MCF 10A (cell line): ENCODE measurements at regions not wholly inside any gene's neighbourhood (a gene's known extent, or its start where the extent isn't known, plus 50 kb on each side); places are given as distances from the start of the nearest gene placed in this dataset.

Source experiments
- BruUV-seq: library from RNA; stranded (reverse); fragments of 400-500 nt; replicated peaks from 2 replicates; lab custom pipeline; 2021; lab: Mats Ljungman, UMichigan
- CTCF ChIA-PET: fragments of 300-600 bp; sonication (Branson Sonifier 250); formaldehyde crosslinking; extraction: SDS; loops from one replicate; lab custom pipeline; 2021; ENCODE audit warnings: antibody characterized with exemption, inconsistent platforms; lab: Yijun Ruan, JAX
- POLR2A ChIA-PET: fragments of 300-600, 350-650 bp; sonication (Branson Sonifier 250); formaldehyde crosslinking; extraction: SDS; loops from one replicate; lab custom pipeline; 2020; ENCODE audit warnings: antibody characterized with exemption, inconsistent platforms; lab: Yijun Ruan, JAX
- DNase-seq: peaks from one replicate; pipeline ENCODE4 v3.0.0-alpha.2; 2018; ENCODE audit not compliant: unreplicated experiment
- H3K27ac Mint-ChIP-seq: one replicate; pipeline ENCODE4 v1.8.0; 2022; ENCODE audit warnings: mild to moderate bottlenecking, low read depth, mixed read lengths; ENCODE audit not compliant: unreplicated experiment
- H3K27me3 Mint-ChIP-seq: one replicate; pipeline ENCODE4 v1.8.0; 2022; ENCODE audit warnings: mixed read lengths; ENCODE audit not compliant: insufficient read depth, unreplicated experiment
- H3K36me3 Mint-ChIP-seq: one replicate; pipeline ENCODE4 v1.8.0; 2022; ENCODE audit warnings: mild to moderate bottlenecking, moderate library complexity, mixed read lengths; ENCODE audit not compliant: insufficient read depth, unreplicated experiment
- H3K4me1 Mint-ChIP-seq: one replicate; pipeline ENCODE4 v1.8.0; 2022; ENCODE audit warnings: mixed read lengths; ENCODE audit not compliant: insufficient read depth, unreplicated experiment
- H3K4me3 Mint-ChIP-seq: one replicate; pipeline ENCODE4 v1.8.0; 2022; ENCODE audit warnings: mild to moderate bottlenecking, moderate library complexity, mixed read lengths; ENCODE audit not compliant: unreplicated experiment
- H3K9me3 Mint-ChIP-seq: one replicate; pipeline ENCODE4 v1.8.0; 2022; ENCODE audit warnings: mixed read lengths; ENCODE audit not compliant: unreplicated experiment
- CTCF ChIP-seq: fragments of 200-600 bp; IDR thresholded peaks from one replicate; pipeline ENCODE4 v1.8.0; 2022; ENCODE audit warnings: antibody characterized with exemption, mild to moderate bottlenecking; ENCODE audit not compliant: unreplicated experiment
- intact Hi-C: fragments of 100-400 bp; cut with micrococcal nuclease; formaldehyde crosslinking; loops from 2 replicates; pipeline ENCODE4 v1.14.1; 2022

GRCh38 chr1:199792874-199793273 lies 234.6 kb upstream of the NR5A2 start:
- ChIA-PET POLR2A (interaction anchor here (1.0 to 2.5 kb wide), 2 partner anchors 13 to 18 kb away, joined by 3 to 10 read pairs; no protein-coding TSS in a partner anchor), CTCF (no interaction called here)
- no peak for DNase-seq
- no peaks in the 10 kb centered on the region for H3K27me3 Mint-ChIP-seq
- no peak for TF ChIP-seq CTCF
- no peak overlapping the region for H3K4me3 Mint-ChIP-seq
- BruUV-seq, result no TSS peak
- no peaks in the 10 kb centered on the region for H3K9me3 Mint-ChIP-seq
- no peak overlapping the region for H3K27ac Mint-ChIP-seq
- intact Hi-C loops, result no loop called here
- H3K36me3 Mint-ChIP-seq, result peaks cover 5% of the 10 kb centered on the region
- H3K4me1 Mint-ChIP-seq, result peaks cover 19% of the 10 kb centered on the region

GRCh38 chr1:199794105-199794863 lies 233.2 kb upstream of the NR5A2 start:
- ChIA-PET POLR2A (interaction anchor here (0.6 to 1.9 kb wide), 12 partner anchors 10 to 408 kb away, joined by 3 to 8 read pairs (median 4); no protein-coding TSS in a partner anchor), CTCF (interaction anchor here (0.6 to 1.4 kb wide), 4 partner anchors 43 to 579 kb away, joined by 3 to 4 read pairs (median 4); no protein-coding TSS in a partner anchor)
- intact Hi-C loops, result no loop called here
- peaks cover 19% of the 10 kb centered on the region for H3K4me1 Mint-ChIP-seq
- H3K27ac Mint-ChIP-seq, result peak overlapping the region; percentile 75
- H3K27me3 Mint-ChIP-seq, result no peaks in the 10 kb centered on the region
- no TSS peak for BruUV-seq
- H3K36me3 Mint-ChIP-seq, result peaks cover 5% of the 10 kb centered on the region
- H3K4me3 Mint-ChIP-seq, result peak overlapping the region; percentile 18
- no peak for TF ChIP-seq CTCF
- no peaks in the 10 kb centered on the region for H3K9me3 Mint-ChIP-seq
- DNase-seq, result peak; percentile 40

GRCh38 chr1:199799116-199799515 lies 228.4 kb upstream of the NR5A2 start:
- no TSS peak for BruUV-seq
- TF ChIP-seq CTCF, result no peak

GRCh38 chr1:199804526-199804925 lies 223.0 kb upstream of the NR5A2 start:
- H3K4me1 Mint-ChIP-seq, result no peaks in the 10 kb centered on the region
- no peak overlapping the region for H3K27ac Mint-ChIP-seq
- H3K4me3 Mint-ChIP-seq, result no peak overlapping the region
- no TSS peak for BruUV-seq
- no peaks in the 10 kb centered on the region for H3K9me3 Mint-ChIP-seq
- H3K27me3 Mint-ChIP-seq, result no peaks in the 10 kb centered on the region
- TF ChIP-seq CTCF, result no peak
- intact Hi-C loops, result no loop called here
- ChIA-PET POLR2A (interaction anchor here (0.6 to 1.5 kb wide), 5 partner anchors 13 to 38 kb away, joined by 3 to 5 read pairs (median 3); no protein-coding TSS in a partner anchor), CTCF (interaction anchor here (0.6 kb wide), 1 partner anchor 9 kb away, joined by 3 read pairs; no protein-coding TSS in a partner anchor)
- no peaks in the 10 kb centered on the region for H3K36me3 Mint-ChIP-seq
- DNase-seq, result no peak

More at GRCh38 chr1:199799116-199799515, 228.4 kb upstream of the NR5A2 start:
- Mint-ChIP-seq H3K9me3 (no peaks in the 10 kb centered on the region), H3K36me3 (peaks cover 5% of the 10 kb centered on the region), H3K27ac (no peak overlapping the region), H3K4me1 (peaks cover 14% of the 10 kb centered on the region), H3K27me3 (no peaks in the 10 kb centered on the region), H3K4me3 (no peak overlapping the region)
- POLR2A ChIA-PET, result interaction anchor here (1.3 kb wide), 1 partner anchor 11 kb away, joined by 3 read pairs; no protein-coding TSS in a partner anchor
- CTCF ChIA-PET, result no interaction called here
- no peak for DNase-seq
- intact Hi-C loops, result no loop called here
